ENCODE measurements at regions not wholly inside any gene's neighbourhood (a gene's known extent, or its start where the extent isn't known, plus 50 kb on each side); places are given as distances from the start of the nearest gene placed in this dataset.
A peak's percentile ranks its signal among the peaks of the same experiment; 100 is the strongest.

DNA sequence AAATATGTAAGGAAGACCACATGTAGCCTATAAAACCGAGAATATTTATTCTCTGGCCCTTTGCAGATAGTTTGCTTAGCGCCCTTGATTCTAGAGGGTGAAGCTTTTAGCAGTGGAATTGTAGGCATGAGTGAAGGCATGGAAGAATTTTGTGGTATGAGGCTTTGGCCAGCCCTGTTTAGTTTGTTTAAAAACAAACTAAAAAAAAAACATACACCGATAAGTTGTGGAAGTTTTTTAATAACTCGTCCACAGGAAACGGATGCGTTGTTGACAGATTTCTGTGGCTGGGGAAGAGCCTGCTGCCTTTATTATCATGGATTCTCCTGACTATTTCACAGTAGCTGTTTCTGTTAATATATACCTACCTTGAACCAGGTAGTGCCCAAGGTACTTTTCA lies 194.7 kb upstream of the LNX1 start:
- H3K27ac ChIP-seq, result peak overlapping the region; percentile 29
- H3K27me3 ChIP-seq, result no peaks in the 10 kb centered on the region
- H3K9me3 ChIP-seq (ENCODE audit: low read depth), result no peaks in the 10 kb centered on the region
- H3K4me1 ChIP-seq (ENCODE audit: insufficient read depth), result peaks cover 15% of the 10 kb centered on the region
- WGBS (ENCODE audit: low lambda C conversion rate, missing lambda C conversion rate), result 74% methylated on average over 6 of the region's 6 CpGs
- no peaks in the 10 kb centered on the region for H3K79me2 ChIP-seq
- H3K4me2 ChIP-seq, result no peak overlapping the region
- H4K20me1 ChIP-seq (ENCODE audit: insufficient read depth, poor library complexity, severe bottlenecking), result no peaks in the 10 kb centered on the region
- no peak for DNase-seq (ENCODE audit: low spot score)
- no peak overlapping the region for H2AFZ ChIP-seq
- no peaks in the 10 kb centered on the region for H3K9me2 ChIP-seq (replicated peaks; ENCODE audit: insufficient read depth)
- H3K4me3 ChIP-seq, result no peak overlapping the region
- no peaks in the 10 kb centered on the region for H3K36me3 ChIP-seq (replicated peaks; ENCODE audit: insufficient read depth, low read depth)
- TF ChIP-seq, protein P1, sequence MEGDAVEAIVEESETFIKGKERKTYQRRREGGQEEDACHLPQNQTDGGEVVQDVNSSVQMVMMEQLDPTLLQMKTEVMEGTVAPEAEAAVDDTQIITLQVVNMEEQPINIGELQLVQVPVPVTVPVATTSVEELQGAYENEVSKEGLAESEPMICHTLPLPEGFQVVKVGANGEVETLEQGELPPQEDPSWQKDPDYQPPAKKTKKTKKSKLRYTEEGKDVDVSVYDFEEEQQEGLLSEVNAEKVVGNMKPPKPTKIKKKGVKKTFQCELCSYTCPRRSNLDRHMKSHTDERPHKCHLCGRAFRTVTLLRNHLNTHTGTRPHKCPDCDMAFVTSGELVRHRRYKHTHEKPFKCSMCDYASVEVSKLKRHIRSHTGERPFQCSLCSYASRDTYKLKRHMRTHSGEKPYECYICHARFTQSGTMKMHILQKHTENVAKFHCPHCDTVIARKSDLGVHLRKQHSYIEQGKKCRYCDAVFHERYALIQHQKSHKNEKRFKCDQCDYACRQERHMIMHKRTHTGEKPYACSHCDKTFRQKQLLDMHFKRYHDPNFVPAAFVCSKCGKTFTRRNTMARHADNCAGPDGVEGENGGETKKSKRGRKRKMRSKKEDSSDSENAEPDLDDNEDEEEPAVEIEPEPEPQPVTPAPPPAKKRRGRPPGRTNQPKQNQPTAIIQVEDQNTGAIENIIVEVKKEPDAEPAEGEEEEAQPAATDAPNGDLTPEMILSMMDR (IDR thresholded peaks at IDR 0.05; ENCODE audit: poor library complexity), result no peak
- TF ChIP-seq EZH2 (IDR thresholded peaks at IDR 0.05; ENCODE audit: borderline replicate concordance), result no peak
- TF ChIP-seq EZH2phosphoT487 (IDR thresholded peaks at IDR 0.05; ENCODE audit: low read depth, severe bottlenecking, unreplicated experiment), result no peak

DNA sequence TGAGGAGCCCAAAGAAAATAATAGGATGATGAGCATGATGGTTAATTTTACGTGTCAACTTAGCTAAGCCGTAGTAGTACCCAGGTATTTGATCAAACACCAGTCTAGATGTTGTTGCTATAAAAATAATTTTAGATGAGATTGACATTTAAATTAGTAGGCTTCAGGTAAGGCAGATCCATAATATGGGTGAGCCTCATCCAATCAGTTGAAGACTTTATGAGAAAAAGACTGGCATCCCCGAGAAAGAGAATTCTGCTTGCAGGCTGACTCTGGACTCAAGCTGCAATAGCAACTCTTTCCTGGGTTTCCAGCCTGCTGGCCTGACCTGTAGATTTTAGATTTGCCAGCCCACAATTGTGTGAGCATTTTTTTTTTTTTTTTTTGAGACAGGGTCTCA lies 192.8 kb upstream of the LNX1 start:
- no peaks in the 10 kb centered on the region for H3K27me3 ChIP-seq
- H3K36me3 ChIP-seq (replicated peaks; ENCODE audit: insufficient read depth, low read depth), result no peaks in the 10 kb centered on the region
- 97% methylated on average over 3 of the region's 3 CpGs for WGBS (ENCODE audit: low lambda C conversion rate, missing lambda C conversion rate)
- H3K4me2 ChIP-seq, result no peak overlapping the region
- no peak for TF ChIP-seq EZH2 (IDR thresholded peaks at IDR 0.05; ENCODE audit: borderline replicate concordance)
- TF ChIP-seq, protein P1 (IDR thresholded peaks at IDR 0.05; ENCODE audit: poor library complexity), result no peak
- no peak overlapping the region for H2AFZ ChIP-seq
- no peak overlapping the region for H3K4me3 ChIP-seq
- no peak overlapping the region for H3K27ac ChIP-seq
- no peaks in the 10 kb centered on the region for H3K79me2 ChIP-seq
- peaks cover 15% of the 10 kb centered on the region for H3K4me1 ChIP-seq (ENCODE audit: insufficient read depth)
- no peak for DNase-seq (ENCODE audit: low spot score)
- no peaks in the 10 kb centered on the region for H3K9me3 ChIP-seq (ENCODE audit: low read depth)
- H4K20me1 ChIP-seq (ENCODE audit: insufficient read depth, poor library complexity, severe bottlenecking), result no peaks in the 10 kb centered on the region
- no peaks in the 10 kb centered on the region for H3K9me2 ChIP-seq (replicated peaks; ENCODE audit: insufficient read depth)

DNA sequence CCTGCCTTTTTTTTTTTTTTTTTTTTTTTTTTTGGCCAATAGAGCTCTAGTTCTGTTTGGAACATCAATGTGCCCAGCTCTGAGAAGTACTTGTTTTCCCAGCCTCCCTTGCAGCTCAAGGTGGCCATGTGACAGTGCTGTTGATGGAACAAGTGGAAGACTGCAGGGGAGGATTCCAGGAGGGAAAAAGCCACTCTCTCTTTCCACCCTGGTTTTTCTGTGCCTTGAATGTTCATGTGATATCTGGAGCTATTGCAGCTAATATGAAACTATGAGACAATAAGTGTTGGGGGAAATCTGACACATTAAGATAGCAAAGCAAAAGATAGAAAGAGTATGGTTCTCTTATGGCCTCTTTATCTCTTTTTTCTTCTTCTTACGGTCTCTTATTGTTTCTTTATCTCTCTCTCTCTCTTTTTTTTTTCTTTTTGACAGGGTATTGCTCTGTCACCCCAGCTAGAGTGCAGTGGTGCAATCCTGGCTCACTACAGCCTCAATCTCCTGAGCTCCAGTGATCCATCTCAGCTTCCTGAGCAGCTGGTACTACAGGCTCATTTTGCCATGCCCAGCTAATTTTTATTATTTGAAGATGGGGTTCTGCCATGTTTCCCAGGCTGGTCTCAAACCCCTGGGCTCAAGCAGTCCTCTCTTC lies 192.0 kb upstream of the LNX1 start:
- peaks cover 15% of the 10 kb centered on the region for H3K4me1 ChIP-seq (ENCODE audit: insufficient read depth)
- no peaks in the 10 kb centered on the region for H4K20me1 ChIP-seq (ENCODE audit: insufficient read depth, poor library complexity, severe bottlenecking)
- no peaks in the 10 kb centered on the region for H3K27me3 ChIP-seq
- DNase-seq (ENCODE audit: low spot score), result no peak
- no peaks in the 10 kb centered on the region for H3K79me2 ChIP-seq
- H3K9me2 ChIP-seq (replicated peaks; ENCODE audit: insufficient read depth), result no peaks in the 10 kb centered on the region
- no peak overlapping the region for H3K27ac ChIP-seq
- no peak overlapping the region for H3K4me3 ChIP-seq
- H3K9me3 ChIP-seq (ENCODE audit: low read depth), result no peaks in the 10 kb centered on the region
- H2AFZ ChIP-seq, result no peak overlapping the region
- H3K4me2 ChIP-seq, result no peak overlapping the region
- TF ChIP-seq, protein P1 (IDR thresholded peaks at IDR 0.05; ENCODE audit: poor library complexity), result no peak
- TF ChIP-seq EZH2 (IDR thresholded peaks at IDR 0.05; ENCODE audit: borderline replicate concordance) (no peak), EZH2phosphoT487 (IDR thresholded peaks at IDR 0.05; ENCODE audit: low read depth, severe bottlenecking, unreplicated experiment) (no peak)
- H3K36me3 ChIP-seq (replicated peaks; ENCODE audit: insufficient read depth, low read depth), result no peaks in the 10 kb centered on the region
- WGBS (ENCODE audit: low lambda C conversion rate, missing lambda C conversion rate), result 69% methylated on average over 1 of the region's 1 CpG

All from hepatocyte (in vitro differentiated cells).